Keratinocyte (primary cell): ENCODE measurements at regions not wholly inside any gene's neighbourhood (a gene's known extent, or its start where the extent isn't known, plus 50 kb on each side); places are given as distances from the start of the nearest gene placed in this dataset.

Experiments
- DNase-seq: peaks from one replicate; pipeline ENCODE4 v3.0.0-alpha.2; 2011; ENCODE audit warnings: low read depth, missing footprints, low spot score
- FAIRE-seq: peaks from 2 replicates; lab custom pipeline; 2011; peaks lifted over from hg19 to GRCh38; lab: Jason Lieb, UNC
- H2AFZ ChIP-seq: 2 replicates; pipeline ENCODE4 v1.6.0; 2012; ENCODE audit warnings: low read length, control low read depth, inconsistent platforms; ENCODE audit not compliant: control insufficient read depth
- H3K27ac ChIP-seq: 2 replicates; pipeline ENCODE4 v1.5.1; 2011; ENCODE audit warnings: low read length; ENCODE audit not compliant: control insufficient read depth, insufficient read depth
- H3K27me3 ChIP-seq: 3 replicates; pipeline ENCODE4 v1.6.0; 2011; ENCODE audit warnings: low read length; ENCODE audit not compliant: control insufficient read depth, insufficient read depth; ENCODE audit errors: extremely low read depth
- H3K36me3 ChIP-seq, 2 experiments: 2 replicates in 1 of 2; 3 replicates in 1 of 2; pipeline ENCODE4 v1.5.1; 2011; ENCODE audit warnings: low read length in 2 of 2, mild to moderate bottlenecking in 1 of 2; ENCODE audit not compliant: control insufficient read depth in 2 of 2, insufficient read depth in 2 of 2; ENCODE audit errors: extremely low read depth in 1 of 2
- H3K4me1 ChIP-seq: 3 replicates; pipeline ENCODE4 v1.5.1; 2011; ENCODE audit warnings: low read length; ENCODE audit not compliant: control insufficient read depth, insufficient read depth; ENCODE audit errors: extremely low read depth
- H3K4me2 ChIP-seq: 3 replicates; pipeline ENCODE4 v1.6.0; 2011; ENCODE audit warnings: low read depth, low read length; ENCODE audit not compliant: control insufficient read depth, insufficient read depth; ENCODE audit errors: extremely low read depth
- H3K4me3 ChIP-seq, 3 experiments: fragments of 200-600 bp in 1 of 3; sonication (generic) in 1 of 3; 2 replicates in 2 of 3; 3 replicates in 1 of 3; pipeline ENCODE4 v1.5.1; 2011 to 2016; ENCODE audit warnings: low read length in 3 of 3, mild to moderate bottlenecking in 3 of 3, control low read depth in 2 of 3, inconsistent platforms in 1 of 3, low read depth in 1 of 3, mixed read lengths in 1 of 3, mixed run types in 1 of 3, moderate library complexity in 1 of 3; ENCODE audit not compliant: control insufficient read depth in 2 of 3, insufficient read depth in 2 of 3; ENCODE audit errors: extremely low read depth in 1 of 3
- H3K79me2 ChIP-seq: 2 replicates; pipeline ENCODE4 v1.6.0; 2012; ENCODE audit warnings: low read length; ENCODE audit not compliant: control insufficient read depth, insufficient read depth
- H3K9ac ChIP-seq: 3 replicates; pipeline ENCODE4 v1.6.0; 2011; ENCODE audit warnings: low read length; ENCODE audit not compliant: control insufficient read depth, insufficient read depth; ENCODE audit errors: extremely low read depth
- H3K9me1 ChIP-seq: 3 replicates; pipeline ENCODE4 v1.6.0; 2011; ENCODE audit warnings: low read length; ENCODE audit not compliant: control insufficient read depth, insufficient read depth; ENCODE audit errors: extremely low read depth
- H3K9me3 ChIP-seq: 2 replicates; pipeline ENCODE4 v1.5.1; 2012; ENCODE audit warnings: low read depth, low read length; ENCODE audit not compliant: control insufficient read depth
- H4K20me1 ChIP-seq: 3 replicates; pipeline ENCODE4 v1.6.0; 2011; ENCODE audit warnings: low read length; ENCODE audit not compliant: control insufficient read depth, insufficient read depth; ENCODE audit errors: extremely low read depth
- EZH2 ChIP-seq: IDR thresholded peaks from one replicate; pipeline ENCODE4 v1.6.1; 2012; ENCODE audit warnings: inconsistent platforms, mild to moderate bottlenecking, low read length, moderate library complexity
- dilution Hi-C: fragments of 300-500 bp; cut with MboI; formaldehyde crosslinking; loops from one replicate; pipeline ENCODE4 v1.7.0; 2020; ENCODE audit warnings: low sequenced_read_pairs; ENCODE audit not compliant: extremely low pct_ligation_motif_present
- TF ChIP-seq, protein P1 (sequence below), 3 experiments: IDR thresholded peaks in 1 of 3; conservative IDR thresholded peaks in 1 of 3; optimal IDR thresholded peaks in 1 of 3; 2 replicates in 2 of 3; 3 replicates in 1 of 3; pipeline versions ENCODE3 to v1.5.1; 2011; ENCODE audit warnings: low read length in 3 of 3, mild to moderate bottlenecking in 3 of 3, moderate library complexity in 2 of 3, control low read depth in 1 of 3, inconsistent platforms in 1 of 3; ENCODE audit not compliant: insufficient read depth in 2 of 3; ENCODE audit errors: extremely low read depth in 1 of 3

DNA sequence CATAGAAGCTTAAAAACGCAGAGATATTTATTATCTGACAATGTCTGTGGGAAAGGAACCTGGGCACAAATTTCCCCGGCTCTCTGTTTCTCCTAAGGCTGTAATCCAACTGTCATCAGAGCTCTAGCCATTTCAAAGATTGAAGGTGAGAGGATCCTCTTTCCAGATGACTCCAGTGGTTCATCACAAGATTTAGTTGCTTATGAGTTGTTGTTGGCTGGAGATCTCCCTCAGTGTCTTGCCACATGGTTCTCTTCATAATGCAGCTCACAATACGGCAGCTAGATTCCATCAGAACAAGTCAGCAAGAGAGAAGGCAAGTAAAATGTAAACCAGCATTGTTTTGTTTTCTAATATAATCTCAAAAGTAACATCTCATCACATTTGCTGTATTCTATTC is 369.4 kb downstream of the GASK1B start:
- H3K4me1 ChIP-seq = no peaks in the 10 kb centered on the region
- H3K9ac ChIP-seq = no peak overlapping the region
- dilution Hi-C loops = no loop called here
- TF ChIP-seq, protein P1, sequence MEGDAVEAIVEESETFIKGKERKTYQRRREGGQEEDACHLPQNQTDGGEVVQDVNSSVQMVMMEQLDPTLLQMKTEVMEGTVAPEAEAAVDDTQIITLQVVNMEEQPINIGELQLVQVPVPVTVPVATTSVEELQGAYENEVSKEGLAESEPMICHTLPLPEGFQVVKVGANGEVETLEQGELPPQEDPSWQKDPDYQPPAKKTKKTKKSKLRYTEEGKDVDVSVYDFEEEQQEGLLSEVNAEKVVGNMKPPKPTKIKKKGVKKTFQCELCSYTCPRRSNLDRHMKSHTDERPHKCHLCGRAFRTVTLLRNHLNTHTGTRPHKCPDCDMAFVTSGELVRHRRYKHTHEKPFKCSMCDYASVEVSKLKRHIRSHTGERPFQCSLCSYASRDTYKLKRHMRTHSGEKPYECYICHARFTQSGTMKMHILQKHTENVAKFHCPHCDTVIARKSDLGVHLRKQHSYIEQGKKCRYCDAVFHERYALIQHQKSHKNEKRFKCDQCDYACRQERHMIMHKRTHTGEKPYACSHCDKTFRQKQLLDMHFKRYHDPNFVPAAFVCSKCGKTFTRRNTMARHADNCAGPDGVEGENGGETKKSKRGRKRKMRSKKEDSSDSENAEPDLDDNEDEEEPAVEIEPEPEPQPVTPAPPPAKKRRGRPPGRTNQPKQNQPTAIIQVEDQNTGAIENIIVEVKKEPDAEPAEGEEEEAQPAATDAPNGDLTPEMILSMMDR (optimal IDR thresholded peaks at IDR 0.05 in 1 of 3, IDR thresholded peaks at IDR 0.05 in 1 of 3, conservative IDR thresholded peaks at IDR 0.05 in 1 of 3; ENCODE audit: extremely low read depth in 1 of 3, insufficient read depth in 2 of 3, low read length in 3 of 3) = no peak
- TF ChIP-seq EZH2 = no peak
- no peak overlapping the region for H3K27ac ChIP-seq
- H3K27me3 ChIP-seq = no peaks in the 10 kb centered on the region
- FAIRE-seq (no peak), DNase-seq (no peak)
- H3K79me2 ChIP-seq = no peaks in the 10 kb centered on the region
- H3K9me1 ChIP-seq = no peaks in the 10 kb centered on the region
- no peaks in the 10 kb centered on the region for H4K20me1 ChIP-seq
- H3K9me3 ChIP-seq = no peaks in the 10 kb centered on the region
- H3K4me2 ChIP-seq = no peak overlapping the region
- no peak overlapping the region for H3K4me3 ChIP-seq
- no peak overlapping the region for H2AFZ ChIP-seq
- H3K36me3 ChIP-seq = no peaks in the 10 kb centered on the region

DNA sequence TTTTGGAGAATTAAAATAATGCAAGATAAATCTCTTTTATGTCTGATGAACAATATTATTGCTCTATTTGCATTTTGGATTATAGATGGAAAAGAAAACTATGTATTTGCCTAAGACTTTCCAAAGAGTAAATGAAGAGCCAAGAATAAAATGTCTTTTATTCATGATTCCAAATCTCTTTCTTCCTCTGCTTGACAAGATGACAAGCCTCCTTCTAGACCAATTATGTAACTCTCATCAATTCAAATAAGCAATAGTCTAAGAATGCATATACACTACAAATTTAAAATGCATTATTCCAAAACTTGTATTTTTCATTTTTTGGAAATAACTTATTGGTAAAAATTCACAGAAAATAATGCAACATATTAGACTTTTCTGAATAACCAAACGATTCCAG is 377.3 kb downstream of the GASK1B start:
- no peak overlapping the region for H3K27ac ChIP-seq
- no peaks in the 10 kb centered on the region for H3K4me1 ChIP-seq
- H3K9me1 ChIP-seq = no peaks in the 10 kb centered on the region
- no peaks in the 10 kb centered on the region for H3K36me3 ChIP-seq
- H4K20me1 ChIP-seq = no peaks in the 10 kb centered on the region
- H3K9ac ChIP-seq = no peak overlapping the region
- dilution Hi-C loops = no loop called here
- H3K27me3 ChIP-seq = no peaks in the 10 kb centered on the region
- no peak for DNase-seq
- TF ChIP-seq, protein P1 (optimal IDR thresholded peaks at IDR 0.05 in 1 of 3, IDR thresholded peaks at IDR 0.05 in 1 of 3, conservative IDR thresholded peaks at IDR 0.05 in 1 of 3; ENCODE audit: extremely low read depth in 1 of 3, insufficient read depth in 2 of 3, low read length in 3 of 3) = no peak
- H3K4me2 ChIP-seq = no peak overlapping the region
- H2AFZ ChIP-seq = no peak overlapping the region
- no peak for FAIRE-seq
- no peak overlapping the region for H3K4me3 ChIP-seq
- no peaks in the 10 kb centered on the region for H3K9me3 ChIP-seq
- no peaks in the 10 kb centered on the region for H3K79me2 ChIP-seq
